ENCODE measurements at regions not wholly inside any gene's neighbourhood (a gene's known extent, or its start where the extent isn't known, plus 50 kb on each side); places are given as distances from the start of the nearest gene placed in this dataset.

DNA sequence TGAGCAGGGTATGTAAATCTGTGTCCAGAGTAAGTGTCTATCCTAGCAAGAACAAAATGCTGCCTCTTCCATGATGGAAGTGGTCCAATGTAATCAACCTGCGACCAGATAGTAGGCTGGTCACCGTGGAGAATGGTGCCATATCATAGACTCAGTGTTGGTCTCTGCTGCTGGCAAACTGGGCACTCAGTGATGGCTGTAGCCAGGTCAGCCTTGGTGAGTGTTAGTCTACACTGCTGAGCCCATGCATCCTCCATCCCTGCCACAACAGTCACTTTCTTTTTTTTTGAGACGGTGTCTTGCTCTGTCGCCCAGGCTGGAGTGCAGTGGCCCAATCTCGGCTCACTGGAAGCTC, 69.3 kb downstream of the CHRD start:
- H3F3A ChIP-seq (replicated peaks; ENCODE audit: low read depth): no peaks in the 10 kb centered on the region
- 0 out of 2 replicates have a peak, but pooled peaks cover 2% of the 10 kb centered on the region for H3K9me2 ChIP-seq (ENCODE audit: insufficient read depth)
- no peak overlapping the region for H3K27ac ChIP-seq (ENCODE audit: low read depth)
- H3K9me3 Mint-ChIP-seq: no peaks in the 10 kb centered on the region
- H3K27me3 Mint-ChIP-seq (ENCODE audit: insufficient read depth, low read depth, poor library complexity): peaks cover 4% of the 10 kb centered on the region
- H3K36me3 ChIP-seq (ENCODE audit: insufficient read depth): no peaks in the 10 kb centered on the region
- TF ChIP-seq, protein P1, sequence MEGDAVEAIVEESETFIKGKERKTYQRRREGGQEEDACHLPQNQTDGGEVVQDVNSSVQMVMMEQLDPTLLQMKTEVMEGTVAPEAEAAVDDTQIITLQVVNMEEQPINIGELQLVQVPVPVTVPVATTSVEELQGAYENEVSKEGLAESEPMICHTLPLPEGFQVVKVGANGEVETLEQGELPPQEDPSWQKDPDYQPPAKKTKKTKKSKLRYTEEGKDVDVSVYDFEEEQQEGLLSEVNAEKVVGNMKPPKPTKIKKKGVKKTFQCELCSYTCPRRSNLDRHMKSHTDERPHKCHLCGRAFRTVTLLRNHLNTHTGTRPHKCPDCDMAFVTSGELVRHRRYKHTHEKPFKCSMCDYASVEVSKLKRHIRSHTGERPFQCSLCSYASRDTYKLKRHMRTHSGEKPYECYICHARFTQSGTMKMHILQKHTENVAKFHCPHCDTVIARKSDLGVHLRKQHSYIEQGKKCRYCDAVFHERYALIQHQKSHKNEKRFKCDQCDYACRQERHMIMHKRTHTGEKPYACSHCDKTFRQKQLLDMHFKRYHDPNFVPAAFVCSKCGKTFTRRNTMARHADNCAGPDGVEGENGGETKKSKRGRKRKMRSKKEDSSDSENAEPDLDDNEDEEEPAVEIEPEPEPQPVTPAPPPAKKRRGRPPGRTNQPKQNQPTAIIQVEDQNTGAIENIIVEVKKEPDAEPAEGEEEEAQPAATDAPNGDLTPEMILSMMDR (conservative IDR thresholded peaks at IDR 0.05; ENCODE audit: low read depth in 2 of 2): no peak
- TF ChIP-seq, protein P2, sequence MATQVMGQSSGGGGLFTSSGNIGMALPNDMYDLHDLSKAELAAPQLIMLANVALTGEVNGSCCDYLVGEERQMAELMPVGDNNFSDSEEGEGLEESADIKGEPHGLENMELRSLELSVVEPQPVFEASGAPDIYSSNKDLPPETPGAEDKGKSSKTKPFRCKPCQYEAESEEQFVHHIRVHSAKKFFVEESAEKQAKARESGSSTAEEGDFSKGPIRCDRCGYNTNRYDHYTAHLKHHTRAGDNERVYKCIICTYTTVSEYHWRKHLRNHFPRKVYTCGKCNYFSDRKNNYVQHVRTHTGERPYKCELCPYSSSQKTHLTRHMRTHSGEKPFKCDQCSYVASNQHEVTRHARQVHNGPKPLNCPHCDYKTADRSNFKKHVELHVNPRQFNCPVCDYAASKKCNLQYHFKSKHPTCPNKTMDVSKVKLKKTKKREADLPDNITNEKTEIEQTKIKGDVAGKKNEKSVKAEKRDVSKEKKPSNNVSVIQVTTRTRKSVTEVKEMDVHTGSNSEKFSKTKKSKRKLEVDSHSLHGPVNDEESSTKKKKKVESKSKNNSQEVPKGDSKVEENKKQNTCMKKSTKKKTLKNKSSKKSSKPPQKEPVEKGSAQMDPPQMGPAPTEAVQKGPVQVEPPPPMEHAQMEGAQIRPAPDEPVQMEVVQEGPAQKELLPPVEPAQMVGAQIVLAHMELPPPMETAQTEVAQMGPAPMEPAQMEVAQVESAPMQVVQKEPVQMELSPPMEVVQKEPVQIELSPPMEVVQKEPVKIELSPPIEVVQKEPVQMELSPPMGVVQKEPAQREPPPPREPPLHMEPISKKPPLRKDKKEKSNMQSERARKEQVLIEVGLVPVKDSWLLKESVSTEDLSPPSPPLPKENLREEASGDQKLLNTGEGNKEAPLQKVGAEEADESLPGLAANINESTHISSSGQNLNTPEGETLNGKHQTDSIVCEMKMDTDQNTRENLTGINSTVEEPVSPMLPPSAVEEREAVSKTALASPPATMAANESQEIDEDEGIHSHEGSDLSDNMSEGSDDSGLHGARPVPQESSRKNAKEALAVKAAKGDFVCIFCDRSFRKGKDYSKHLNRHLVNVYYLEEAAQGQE (IDR thresholded peaks at IDR 0.05; ENCODE audit: unreplicated experiment): no peak
- TF ChIP-seq ZNF114 (CRISPR knock-in tag; IDR thresholded peaks at IDR 0.05) (no peak), JUNB (IDR thresholded peaks at IDR 0.05; ENCODE audit: unreplicated experiment) (no peak), STAT1 (IDR thresholded peaks at IDR 0.05; ENCODE audit: unreplicated experiment) (no peak), EZH2 (IDR thresholded peaks at IDR 0.05; ENCODE audit: low read depth, unreplicated experiment) (no peak), EZH2phosphoT487 (IDR thresholded peaks at IDR 0.05; ENCODE audit: unreplicated experiment) (no peak), ZNF331 (CRISPR knock-in tag; IDR thresholded peaks at IDR 0.05; ENCODE audit: low read depth) (no peak), NANOG (IDR thresholded peaks at IDR 0.05; ENCODE audit: borderline replicate concordance) (no peak), POLR2AphosphoS5 (IDR thresholded peaks at IDR 0.05; ENCODE audit: low read depth) (no peak), CREB1 (CRISPR knock-in tag; IDR thresholded peaks at IDR 0.05; ENCODE audit: low read depth) (no peak)
- H3K4me2 ChIP-seq: no peak overlapping the region
- no peaks in the 10 kb centered on the region for H4K20me1 ChIP-seq (replicated peaks; ENCODE audit: insufficient read depth)
- DNase-seq (ENCODE audit: low spot score): no peak
- ATAC-seq: no peak
- no peak overlapping the region for H3K4me3 Mint-ChIP-seq
- H3K4me1 Mint-ChIP-seq: no peaks in the 10 kb centered on the region
- no peaks in the 10 kb centered on the region for H3K4me1 ChIP-seq (ENCODE audit: insufficient read depth)
- no peak overlapping the region for H2AFZ ChIP-seq
- no peaks in the 10 kb centered on the region for H3K36me3 Mint-ChIP-seq (ENCODE audit: low read depth)
- no peak overlapping the region for H3K4me3 ChIP-seq
- no peak overlapping the region for H3K27ac Mint-ChIP-seq
- H3K27me3 ChIP-seq (ENCODE audit: insufficient read depth): no peaks in the 10 kb centered on the region
- H3K79me2 ChIP-seq (replicated peaks; ENCODE audit: insufficient read depth): no peaks in the 10 kb centered on the region

DNA sequence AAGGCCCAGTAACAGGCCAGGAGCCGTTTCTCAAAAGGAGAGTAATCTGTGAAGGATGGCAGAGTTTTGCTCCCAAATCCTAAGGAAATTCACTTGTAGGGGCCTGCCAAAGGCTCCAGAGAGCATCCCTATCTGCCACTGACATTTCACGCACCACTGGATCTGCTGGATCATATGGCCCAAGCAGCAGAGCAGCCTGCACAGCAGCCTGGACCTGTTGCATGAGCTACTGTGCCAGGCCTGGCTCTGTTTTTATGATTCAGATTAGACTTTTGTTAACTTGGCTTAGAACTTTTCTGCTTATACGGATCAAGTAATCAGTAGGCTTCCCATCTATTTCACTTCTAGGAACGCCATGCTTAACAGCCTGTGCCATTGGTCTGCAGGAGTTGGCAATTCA, 70.7 kb downstream of the CHRD start:
- Histone ChIP-seq H3K4me1 (ENCODE audit: insufficient read depth) (no peaks in the 10 kb centered on the region), H3K9me2 (ENCODE audit: insufficient read depth) (0 out of 2 replicates have a peak, but pooled peaks cover 2% of the 10 kb centered on the region), H3K4me3 (no peak overlapping the region), H4K20me1 (replicated peaks; ENCODE audit: insufficient read depth) (no peaks in the 10 kb centered on the region), H2AFZ (0 out of 2 replicates have a peak overlapping the region, but pooled peaks have one; percentile 14), H3K36me3 (ENCODE audit: insufficient read depth) (no peaks in the 10 kb centered on the region), H3F3A (replicated peaks; ENCODE audit: low read depth) (no peaks in the 10 kb centered on the region), H3K4me2 (no peak overlapping the region), H3K27ac (ENCODE audit: low read depth) (no peak overlapping the region), H3K27me3 (ENCODE audit: insufficient read depth) (no peaks in the 10 kb centered on the region), H3K79me2 (replicated peaks; ENCODE audit: insufficient read depth) (no peaks in the 10 kb centered on the region)
- no peak overlapping the region for H3K4me3 Mint-ChIP-seq
- H3K36me3 Mint-ChIP-seq (ENCODE audit: low read depth): no peaks in the 10 kb centered on the region
- no peak for ATAC-seq
- TF ChIP-seq POLR2AphosphoS5 (IDR thresholded peaks at IDR 0.05; ENCODE audit: low read depth): no peak
- TF ChIP-seq ZNF331 (CRISPR knock-in tag; IDR thresholded peaks at IDR 0.05; ENCODE audit: low read depth): no peak
- TF ChIP-seq, protein P1 (conservative IDR thresholded peaks at IDR 0.05; ENCODE audit: low read depth in 2 of 2): no peak
- no peak for TF ChIP-seq EZH2phosphoT487 (IDR thresholded peaks at IDR 0.05; ENCODE audit: unreplicated experiment)
- TF ChIP-seq, protein P2 (IDR thresholded peaks at IDR 0.05; ENCODE audit: unreplicated experiment): no peak
- no peaks in the 10 kb centered on the region for H3K9me3 Mint-ChIP-seq
- no peak overlapping the region for H3K27ac Mint-ChIP-seq
- no peaks in the 10 kb centered on the region for H3K4me1 Mint-ChIP-seq
- H3K27me3 Mint-ChIP-seq (ENCODE audit: insufficient read depth, low read depth, poor library complexity): peaks cover 4% of the 10 kb centered on the region
- DNase-seq (ENCODE audit: low spot score): no peak

Measured in GM23338 (cell line).